ENCODE measurements at regions not wholly inside any gene's neighbourhood (a gene's known extent, or its start where the extent isn't known, plus 50 kb on each side); places are given as distances from the start of the nearest gene placed in this dataset.
"Not testable (repeated sequence)": the region's sequence is repeated elsewhere in the genome, so short reads cannot be mapped to it uniquely, and the experiment has no call there.

- DNase-seq = no peak
These were observed 653.1 kb upstream of the SOX9 start for GRCh38 chr17:71467719-71468118.

DNA sequence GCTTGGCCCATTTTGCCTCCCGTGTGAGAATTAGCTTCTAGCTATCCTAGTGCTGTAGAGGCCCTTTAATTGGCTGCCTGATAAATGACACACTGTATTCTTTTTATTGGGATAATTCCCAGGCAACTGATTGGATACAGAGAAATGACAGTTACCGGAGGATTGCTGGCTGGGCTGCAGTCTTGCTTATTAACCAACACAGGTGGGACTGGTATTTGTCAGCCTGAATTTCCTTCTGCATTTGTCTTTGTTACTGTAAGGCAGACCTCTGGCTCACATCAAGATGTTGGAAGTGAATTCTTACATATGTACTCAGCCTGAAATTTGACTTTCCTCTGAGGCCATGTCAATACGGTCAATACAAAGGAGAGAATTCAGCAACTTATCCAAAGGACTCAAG, 650.8 kb upstream of the SOX9 start:
- DNase-seq = no peak

DNA sequence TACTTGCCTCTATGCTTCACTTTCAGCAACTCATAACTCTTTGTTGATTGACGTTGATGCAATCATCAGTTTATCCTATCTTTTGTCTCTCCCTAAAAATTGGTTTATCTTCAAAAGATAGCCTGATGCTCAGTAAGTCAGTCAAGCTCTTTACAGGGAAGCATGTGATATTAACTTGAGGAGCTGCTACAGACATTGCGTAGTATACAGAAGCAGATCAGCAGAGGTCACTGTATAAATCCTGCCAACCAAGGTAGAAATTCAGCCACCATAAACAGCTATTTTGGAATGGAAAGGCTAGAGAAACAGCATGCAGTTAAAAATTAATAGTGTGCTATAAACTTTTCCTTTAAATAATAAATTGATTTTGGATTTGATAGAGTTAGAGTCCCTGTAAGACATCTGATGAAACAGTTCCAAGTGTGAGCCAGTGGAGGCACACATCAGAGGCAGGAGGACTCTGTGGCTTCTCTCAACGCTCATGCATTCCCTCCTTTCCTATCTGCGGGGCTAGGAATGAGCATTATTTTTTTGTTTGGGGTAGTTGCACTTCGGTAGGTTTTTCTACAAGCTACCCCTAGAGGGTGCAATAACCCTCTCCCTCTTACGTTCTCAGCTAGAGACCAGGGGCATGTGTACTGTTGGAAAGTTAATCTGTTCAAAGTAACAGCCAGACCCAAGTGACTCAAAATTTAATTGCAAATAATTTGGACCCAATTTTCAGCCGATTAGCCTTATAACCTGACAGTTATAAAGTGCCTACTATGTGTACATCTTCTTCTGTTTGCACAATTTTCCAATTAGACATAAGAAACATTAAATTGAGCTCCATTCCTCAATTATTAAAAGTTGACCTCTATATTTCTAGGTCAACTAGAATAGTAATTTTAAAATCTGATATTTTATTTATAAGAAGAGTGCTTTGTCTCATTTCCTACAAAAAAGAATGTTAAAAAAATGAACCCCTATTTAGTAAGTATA, 647.7 kb upstream of the SOX9 start:
- DNase-seq = peak; percentile 65

GRCh38 chr17:71477356-71477755, 643.5 kb upstream of the SOX9 start:
- DNase-seq = no peak

- no peak for DNase-seq
These were observed 640.7 kb upstream of the SOX9 start for GRCh38 chr17:71480099-71480498.

GRCh38 chr17:71482625-71483024, 638.2 kb upstream of the SOX9 start:
- peak; percentile 17 for DNase-seq

DNA sequence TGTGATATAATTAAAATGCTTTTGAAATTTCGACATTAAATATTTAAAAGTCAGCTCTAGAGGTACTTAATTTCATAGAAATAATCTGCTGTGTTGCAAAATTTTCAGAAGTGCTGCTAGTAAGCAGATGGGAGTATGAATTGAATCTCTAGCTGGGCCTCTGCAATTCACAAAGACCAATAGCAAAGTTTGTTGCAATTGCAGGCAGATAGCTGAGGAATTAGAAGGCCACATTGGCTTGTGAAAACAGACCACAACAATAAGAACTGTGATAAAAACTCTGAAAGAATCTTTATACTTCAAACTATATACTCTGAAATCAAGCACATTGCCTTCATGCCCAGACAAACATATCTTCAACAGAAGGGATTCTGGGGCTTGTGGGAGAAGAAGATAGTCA, 636.3 kb upstream of the SOX9 start:
- DNase-seq = no peak

GRCh38 chr17:71485426-71485825, 635.4 kb upstream of the SOX9 start:
- no peak for DNase-seq

DNA sequence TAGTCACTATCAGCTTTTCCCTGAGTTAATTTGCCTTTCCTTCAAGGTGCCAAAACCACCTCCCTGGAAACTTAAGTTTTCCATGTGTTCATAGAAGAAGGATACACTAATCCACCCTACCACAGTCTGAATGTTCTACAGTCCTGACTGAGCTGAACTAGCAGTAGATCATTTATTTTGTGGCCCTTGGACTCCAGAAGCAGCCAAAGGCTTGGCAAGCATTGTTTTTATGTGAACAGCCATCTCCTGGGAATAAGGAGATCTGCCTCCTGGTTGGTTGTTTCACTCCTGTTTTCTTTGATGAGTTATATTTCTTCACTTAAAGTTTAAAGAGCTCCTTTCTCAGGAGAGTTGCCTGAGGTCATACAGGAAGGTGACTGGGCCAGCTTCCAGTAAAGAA, 634.6 kb upstream of the SOX9 start:
- DNase-seq = no peak

DNA sequence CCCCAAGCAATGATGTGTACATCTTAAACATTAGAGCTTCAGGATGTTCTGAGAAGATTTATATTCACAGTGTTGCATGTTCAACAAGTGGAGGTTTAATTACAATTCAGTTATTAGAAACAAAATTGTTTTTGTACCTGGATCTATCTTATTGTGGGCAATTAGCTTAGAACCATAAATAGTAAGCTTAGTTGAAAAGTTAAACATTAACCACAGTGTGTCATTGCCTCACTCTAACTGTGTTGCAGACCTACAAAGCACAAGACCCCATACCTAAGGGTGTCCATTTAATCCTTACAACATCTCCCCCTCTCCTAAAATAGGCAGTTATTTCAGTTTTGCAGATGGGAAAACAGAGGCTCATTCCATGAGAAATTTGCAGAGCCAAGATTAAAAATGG, 632.0 kb upstream of the SOX9 start:
- DNase-seq = no peak

GRCh38 chr17:71494062-71494855, 626.6 kb upstream of the SOX9 start:
- no peak for DNase-seq

DNA sequence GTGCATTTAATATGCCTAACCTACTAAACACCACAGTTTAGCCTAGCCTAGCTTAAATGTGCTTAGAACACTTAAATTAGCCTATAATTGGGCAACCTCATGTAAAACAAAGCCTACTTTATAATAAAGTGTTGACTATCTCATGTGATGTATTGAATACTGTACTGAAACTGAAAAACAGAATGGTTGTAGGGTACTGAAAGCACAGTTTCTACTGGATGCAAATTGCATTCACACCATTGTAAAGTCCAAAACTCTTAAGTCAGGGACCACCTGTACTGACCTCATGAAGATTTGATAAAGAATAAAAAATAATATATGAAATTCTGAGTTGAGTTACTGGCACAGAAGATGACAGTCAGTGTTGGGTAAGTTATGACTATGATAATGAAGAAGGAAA, 625.4 kb upstream of the SOX9 start:
- no peak for DNase-seq

- no peak for DNase-seq
These were observed 624.3 kb upstream of the SOX9 start for GRCh38 chr17:71496552-71496951.

GRCh38 chr17:71500761-71501555, 619.9 kb upstream of the SOX9 start:
- peak; percentile 61 for DNase-seq

DNA sequence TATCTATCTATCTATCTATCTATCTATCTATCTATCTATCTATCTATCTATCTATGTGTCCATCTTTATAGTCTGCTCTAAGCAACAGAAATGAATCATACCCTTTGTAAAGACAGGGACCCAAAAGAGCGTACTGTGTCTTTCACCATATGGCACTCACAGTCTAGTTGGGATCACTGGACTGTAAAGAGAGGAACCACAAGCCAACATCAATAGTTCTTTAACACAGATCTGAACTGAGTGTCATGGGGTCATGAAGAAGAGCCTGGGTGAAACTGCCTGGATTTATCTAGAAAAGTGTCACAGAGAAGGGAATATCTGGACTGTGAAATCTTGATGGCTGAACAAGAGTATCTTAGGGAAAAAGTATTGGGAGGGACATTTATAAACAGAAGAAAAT, 619.1 kb upstream of the SOX9 start:
- DNase-seq = peak; percentile 84

GRCh38 chr17:71502443-71502842, 618.4 kb upstream of the SOX9 start:
- DNase-seq = no peak

GRCh38 chr17:71503710-71504465, 616.9 kb upstream of the SOX9 start:
- DNase-seq = peak; percentile 15

GRCh38 chr17:71505200-71505599, 615.6 kb upstream of the SOX9 start:
- DNase-seq = no peak

DNA sequence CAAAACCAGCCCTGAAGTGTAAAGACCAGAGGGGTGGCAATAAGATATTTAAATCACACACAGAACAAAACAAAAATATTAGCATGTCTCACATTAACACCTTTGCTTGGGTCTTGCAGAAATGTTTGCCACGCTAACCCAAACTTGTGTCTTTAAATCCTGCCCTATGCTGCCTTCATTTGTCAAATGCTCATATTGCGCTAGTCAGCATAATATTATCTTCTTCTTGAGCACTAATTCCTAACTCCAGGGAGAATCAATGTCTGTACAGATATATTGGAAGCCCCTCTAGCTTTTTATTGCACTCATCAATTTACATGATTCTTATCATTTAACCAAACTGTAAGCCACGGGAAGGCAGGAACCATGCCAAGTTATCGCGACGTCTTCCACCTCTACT, 614.8 kb upstream of the SOX9 start:
- no peak for DNase-seq

DNA sequence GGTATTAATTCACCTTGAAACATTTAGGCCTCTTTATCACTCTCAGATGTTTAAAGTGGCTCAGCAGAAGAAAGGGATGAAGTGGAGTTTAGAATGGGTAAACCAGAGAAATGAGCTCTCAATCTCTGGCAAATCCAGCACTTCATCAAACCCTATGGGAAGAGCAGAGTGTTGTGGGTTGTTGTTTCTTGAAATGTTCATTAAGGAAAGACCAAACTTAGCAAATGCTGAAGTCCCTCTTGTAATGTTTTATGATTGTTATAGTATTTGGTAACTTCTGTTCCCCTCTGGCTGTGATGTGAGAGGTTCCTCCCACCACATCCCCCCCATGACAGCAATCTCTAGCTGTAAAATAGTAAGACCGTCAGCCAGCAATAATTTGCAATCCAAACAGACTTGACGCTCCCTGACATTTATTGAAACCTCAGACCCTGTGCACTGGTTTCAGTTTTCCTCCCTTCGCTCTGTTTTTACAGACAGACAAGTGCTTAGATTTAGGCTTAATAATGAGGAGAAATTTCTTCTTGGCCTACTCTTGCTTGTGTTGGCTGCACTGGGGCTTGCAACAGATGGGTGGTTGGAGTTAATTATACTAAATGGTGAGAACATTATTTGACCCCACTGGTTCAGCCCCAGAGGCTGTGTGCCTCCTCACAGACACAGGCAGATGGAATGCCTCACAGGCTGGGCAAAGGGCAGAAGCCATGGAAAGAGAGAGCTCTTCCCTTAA, 609.4 kb upstream of the SOX9 start:
- DNase-seq = peak; percentile 82

GRCh38 chr17:71513725-71514124, 607.1 kb upstream of the SOX9 start:
- not testable (repeated sequence) for DNase-seq

GRCh38 chr17:71516149-71516548, 604.7 kb upstream of the SOX9 start:
- DNase-seq = peak; percentile 82
